ENCODE measurements at regions not wholly inside any gene's neighbourhood (a gene's known extent, or its start where the extent isn't known, plus 50 kb on each side); places are given as distances from the start of the nearest gene placed in this dataset.

GRCh38 chr16:86797700-86798099 lies 219.4 kb downstream of the FOXL1 start:
- DNase-seq (ENCODE audit: low read depth in 4 of 4, low spot score in 1 of 4), result no peak

GRCh38 chr16:86798247-86799041 lies 220.1 kb downstream of the FOXL1 start:
- DNase-seq (ENCODE audit: low read depth in 4 of 4, low spot score in 1 of 4), result no peak

DNA sequence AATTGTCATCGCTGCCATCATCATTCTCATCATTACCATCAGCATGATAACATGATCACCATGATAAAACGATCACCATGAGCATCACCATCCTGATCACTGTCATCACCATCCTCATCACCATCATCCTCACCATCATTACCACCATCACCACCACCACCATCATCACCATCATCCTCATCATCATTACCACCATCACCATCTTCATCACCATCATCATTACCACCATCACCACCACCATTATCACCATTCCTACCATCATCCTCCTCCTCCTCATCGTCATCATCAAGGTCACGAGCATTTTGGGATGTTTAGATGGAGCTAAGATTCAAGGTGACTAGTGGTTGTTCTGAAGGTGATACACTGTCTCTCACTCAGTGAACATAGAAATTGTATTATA lies 221.0 kb downstream of the FOXL1 start:
- no peak for DNase-seq (ENCODE audit: low read depth in 4 of 4, low spot score in 1 of 4)

DNA sequence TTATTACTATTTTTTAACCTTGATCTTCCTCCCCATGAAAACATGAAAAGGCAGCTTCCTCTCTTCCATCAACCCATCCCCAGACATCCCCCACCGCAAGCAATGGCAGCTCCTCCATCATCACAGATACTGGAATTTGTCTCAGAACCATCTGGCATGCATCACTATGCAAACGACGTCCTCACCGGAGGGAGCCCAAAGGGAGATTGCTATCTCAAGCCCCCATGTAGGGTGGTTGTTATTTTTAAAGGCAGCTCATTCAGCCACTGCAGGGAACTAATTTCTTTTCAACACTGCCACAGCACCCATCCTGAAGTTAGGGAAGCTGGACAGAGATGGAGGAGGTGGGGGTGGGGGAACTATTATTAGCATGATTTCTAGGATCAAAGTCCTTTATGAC lies 222.5 kb downstream of the FOXL1 start:
- DNase-seq (ENCODE audit: low read depth in 4 of 4, low spot score in 1 of 4), result no peak

DNA sequence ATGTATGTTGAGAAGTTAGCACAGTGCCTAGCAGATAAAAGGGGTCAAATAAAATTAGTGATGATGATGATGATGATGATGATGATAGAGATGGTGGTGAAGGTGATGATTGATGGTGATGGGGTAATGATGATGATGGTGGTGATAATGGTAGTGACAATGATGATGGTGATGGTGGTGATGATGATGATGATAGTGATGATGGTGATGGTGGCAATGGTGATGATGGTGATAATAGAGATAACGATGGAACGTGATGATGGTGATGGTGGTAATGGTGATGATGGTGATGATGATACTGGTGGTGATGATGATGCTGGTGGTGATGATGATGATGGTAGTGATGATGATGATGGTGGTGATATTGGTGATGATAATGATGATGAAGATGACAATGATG lies 223.7 kb downstream of the FOXL1 start:
- DNase-seq (ENCODE audit: low read depth in 4 of 4, low spot score in 1 of 4), result no peak

- DNase-seq (ENCODE audit: low read depth in 4 of 4, low spot score in 1 of 4), result no peak
These were observed 226.8 kb downstream of the FOXL1 start for GRCh38 chr16:86805188-86805587.

DNA sequence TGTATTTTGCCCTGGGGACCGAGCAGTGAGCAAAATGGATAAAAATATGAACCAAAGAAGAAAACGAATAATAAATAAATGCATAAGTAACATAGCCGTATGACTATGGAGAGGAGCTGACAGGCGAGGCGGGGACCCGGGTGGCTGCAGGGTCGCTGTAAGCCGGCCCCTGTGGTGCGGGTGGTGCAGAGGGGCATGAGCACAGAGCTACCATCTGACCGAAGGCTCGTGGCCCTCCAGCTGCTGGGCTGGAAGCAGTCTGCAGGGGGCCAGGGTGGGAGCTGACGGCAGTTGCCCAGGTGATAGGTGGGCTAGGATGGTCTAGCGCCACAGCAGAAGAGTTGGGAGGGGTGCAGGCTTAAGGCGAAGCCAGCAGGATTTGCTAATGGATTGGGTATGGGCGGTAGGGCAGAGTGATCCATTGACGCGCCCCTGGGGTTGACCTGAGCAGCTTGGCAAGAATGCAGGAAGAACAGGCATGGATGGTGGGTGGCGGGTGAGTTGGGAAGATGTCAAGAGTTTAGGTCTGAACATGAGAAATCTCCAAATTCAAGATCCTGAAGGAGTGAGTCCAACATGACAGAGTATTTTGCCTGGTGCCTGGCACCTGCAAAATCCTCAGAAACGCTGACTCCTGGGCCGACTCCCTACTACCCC lies 228.0 kb downstream of the FOXL1 start:
- DNase-seq (ENCODE audit: low read depth in 4 of 4, low spot score in 1 of 4), result no peak

GRCh38 chr16:86806838-86807351 lies 228.5 kb downstream of the FOXL1 start:
- no peak for DNase-seq (ENCODE audit: low read depth in 4 of 4, low spot score in 1 of 4)

GRCh38 chr16:86808863-86809444 lies 230.6 kb downstream of the FOXL1 start:
- DNase-seq (ENCODE audit: low read depth in 4 of 4, low spot score in 1 of 4), result no peak

- DNase-seq (ENCODE audit: low read depth in 4 of 4, low spot score in 1 of 4), result no peak
These were observed 231.2 kb downstream of the FOXL1 start for GRCh38 chr16:86809458-86809955.

DNA sequence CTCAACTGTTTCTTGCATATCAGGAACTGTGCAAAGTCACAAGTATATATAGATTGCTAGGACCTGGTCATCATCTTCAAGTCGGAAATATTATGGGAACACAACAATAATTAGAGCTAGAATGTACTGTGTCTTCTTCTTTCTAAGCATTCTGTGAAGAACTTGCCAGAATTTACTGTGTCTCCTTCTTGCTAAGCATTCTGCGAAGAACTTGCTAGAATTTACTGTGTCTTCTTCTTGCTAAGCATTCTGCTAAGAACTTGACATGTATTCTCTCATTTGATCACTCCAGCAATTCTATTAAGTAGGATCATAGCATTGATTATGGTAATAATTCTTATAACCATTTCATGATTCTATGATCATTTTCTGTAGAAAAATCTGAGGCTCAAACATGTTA lies 231.7 kb downstream of the FOXL1 start:
- DNase-seq (ENCODE audit: low read depth in 4 of 4, low spot score in 1 of 4), result no peak

GRCh38 chr16:86812363-86812970 lies 234.1 kb downstream of the FOXL1 start:
- no peak for DNase-seq (ENCODE audit: low read depth in 4 of 4, low spot score in 1 of 4)

DNA sequence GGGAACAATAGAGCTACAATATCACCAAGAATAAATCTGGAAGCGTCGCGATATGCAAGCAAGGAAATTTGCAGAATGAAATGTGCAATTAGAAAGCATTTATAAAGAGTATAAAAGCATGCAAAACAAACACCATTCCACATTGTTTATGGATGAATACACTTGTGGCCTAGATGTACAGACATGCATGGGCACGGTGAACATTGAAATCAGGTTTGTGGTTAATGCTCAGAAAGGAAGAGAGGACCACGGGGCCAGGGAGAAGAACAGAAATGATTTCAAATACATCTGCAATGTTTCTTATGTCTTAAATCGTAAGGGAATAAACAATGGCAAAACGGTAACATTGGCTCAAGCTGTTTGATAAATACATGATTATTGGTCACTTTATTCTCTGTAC lies 235.9 kb downstream of the FOXL1 start:
- DNase-seq (ENCODE audit: low read depth in 4 of 4, low spot score in 1 of 4), result no peak

GRCh38 chr16:86816930-86817625 lies 238.7 kb downstream of the FOXL1 start:
- DNase-seq (ENCODE audit: low read depth in 4 of 4, low spot score in 1 of 4), result no peak

GRCh38 chr16:86818671-86819532 lies 240.6 kb downstream of the FOXL1 start:
- DNase-seq (ENCODE audit: low read depth in 4 of 4, low spot score in 1 of 4), result no peak

GRCh38 chr16:86819533-86819892 lies 241.2 kb downstream of the FOXL1 start:
- no peak for DNase-seq (ENCODE audit: low read depth in 4 of 4, low spot score in 1 of 4)

DNA sequence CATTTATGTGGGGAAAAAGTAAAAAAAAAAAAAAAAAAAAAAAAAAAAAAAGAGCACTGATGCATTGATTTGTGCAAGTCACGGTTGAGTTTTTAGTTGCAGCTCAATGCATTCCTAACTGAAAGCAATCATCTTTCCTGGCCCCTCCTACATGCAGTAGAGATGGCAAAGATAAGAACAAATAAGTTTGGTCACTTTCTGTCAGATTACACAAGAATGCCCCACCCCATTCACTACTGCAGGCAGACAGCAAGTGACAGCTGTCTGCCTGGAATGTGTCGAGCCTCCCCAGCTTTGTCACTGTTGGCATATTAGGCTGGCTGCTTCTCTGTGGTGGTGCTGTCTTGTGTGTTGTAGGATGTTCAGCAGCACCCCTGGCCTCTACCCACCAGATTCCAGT lies 243.5 kb downstream of the FOXL1 start:
- no peak for DNase-seq (ENCODE audit: low read depth in 4 of 4, low spot score in 1 of 4)

DNA sequence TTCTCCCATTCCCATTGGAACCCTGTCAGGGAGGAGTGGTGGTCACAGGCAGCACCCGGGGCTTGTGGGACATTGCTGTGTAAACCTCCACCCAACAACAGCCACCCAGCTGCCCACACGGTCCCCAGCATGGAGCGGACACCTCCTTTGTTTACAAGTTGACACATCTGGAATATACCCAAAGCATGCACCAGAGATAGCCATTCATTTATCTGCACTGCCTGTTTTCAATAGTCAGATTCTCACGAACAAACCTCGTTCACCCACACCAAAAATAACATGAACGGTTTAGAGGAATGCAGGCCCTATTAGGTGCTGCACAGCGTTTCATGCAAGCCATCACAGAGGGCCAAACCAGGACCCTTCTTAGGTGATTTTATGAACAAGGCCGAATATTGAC lies 244.8 kb downstream of the FOXL1 start:
- no peak for DNase-seq (ENCODE audit: low read depth in 4 of 4, low spot score in 1 of 4)

GRCh38 chr16:86823888-86824671 lies 245.7 kb downstream of the FOXL1 start:
- DNase-seq (ENCODE audit: low read depth in 4 of 4, low spot score in 1 of 4), result no peak
